ENCODE measurements at regions not wholly inside any gene's neighbourhood (a gene's known extent, or its start where the extent isn't known, plus 50 kb on each side); places are given as distances from the start of the nearest gene placed in this dataset.

GRCh38 chr15:26013981-26014380, 150.9 kb upstream of the ATP10A start:
- no peaks in the 10 kb centered on the region for H3K36me3 ChIP-seq
- 67 to 68% methylated on average over 5 of the region's 5 CpGs for WGBS, 2 donors
- peaks cover 0 to 21% (median 3%) of the 10 kb centered on the region in 7 donors for H3K27me3 ChIP-seq
- no peak for ATAC-seq
- H3K4me3 ChIP-seq = no peak overlapping the region
- H3K27ac ChIP-seq = no peak overlapping the region
- H3K9me3 ChIP-seq = peaks cover 0 to 12% (median 0%) of the 10 kb centered on the region in 11 donors
- intact Hi-C loops (cut with DNase I) = no loop called here
- DNase-seq = no peak
- no peaks in the 10 kb centered on the region for H3K4me1 ChIP-seq
- TF ChIP-seq CTCF (IDR thresholded peaks at IDR 0.05) = no peak

GRCh38 chr15:26011916-26012315, 148.8 kb upstream of the ATP10A start:
- H3K4me3 ChIP-seq = no peak overlapping the region
- H3K27me3 ChIP-seq = peaks cover 0 to 21% (median 3%) of the 10 kb centered on the region in 7 donors
- peaks cover 0 to 12% (median 0%) of the 10 kb centered on the region in 11 donors for H3K9me3 ChIP-seq
- no peak for TF ChIP-seq CTCF (IDR thresholded peaks at IDR 0.05)
- no peaks in the 10 kb centered on the region for H3K36me3 ChIP-seq
- DNase-seq (no peak), ATAC-seq (no peak)
- intact Hi-C loops (cut with DNase I) = no loop called here
- 77 to 81% methylated on average over 3 of the region's 3 CpGs for WGBS, 2 donors
- H3K4me1 ChIP-seq = no peaks in the 10 kb centered on the region
- no peak overlapping the region for H3K27ac ChIP-seq

GRCh38 chr15:26007151-26007550, 144.0 kb upstream of the ATP10A start:
- H3K27ac ChIP-seq = no peak overlapping the region
- H3K27me3 ChIP-seq = peaks cover 0 to 3% (median 0%) of the 10 kb centered on the region in 7 donors
- no peaks in the 10 kb centered on the region for H3K4me1 ChIP-seq
- no peak for TF ChIP-seq CTCF (IDR thresholded peaks at IDR 0.05)
- H3K36me3 ChIP-seq = no peaks in the 10 kb centered on the region
- WGBS, 2 donors = 79 to 80% methylated on average over 6 of the region's 6 CpGs
- H3K4me3 ChIP-seq = no peak overlapping the region
- intact Hi-C loops (cut with DNase I) = no loop called here
- DNase-seq (no peak), ATAC-seq (no peak)
- peaks cover 0 to 12% (median 0%) of the 10 kb centered on the region in 11 donors for H3K9me3 ChIP-seq

- peaks cover 0 to 11% (median 0%) of the 10 kb centered on the region in 7 donors for H3K27me3 ChIP-seq
- no peak for ATAC-seq
- H3K4me1 ChIP-seq = no peaks in the 10 kb centered on the region
- no peak for DNase-seq
- H3K36me3 ChIP-seq = no peaks in the 10 kb centered on the region
- WGBS, 2 donors = 90 to 91% methylated on average over 9 of the region's 9 CpGs
- H3K4me3 ChIP-seq = no peak overlapping the region
- no peak overlapping the region for H3K27ac ChIP-seq
- no peaks in the 10 kb centered on the region for H3K9me3 ChIP-seq
- no peak for TF ChIP-seq CTCF (IDR thresholded peaks at IDR 0.05)
- intact Hi-C loops (cut with DNase I) = no loop called here
Observed at GRCh38 chr15:26001201-26001600, 138.1 kb upstream of the ATP10A start.
